ENCODE measurements at regions not wholly inside any gene's neighbourhood (a gene's known extent, or its start where the extent isn't known, plus 50 kb on each side); places are given as distances from the start of the nearest gene placed in this dataset.

GRCh38 chr9:80259079-80259478 lies 687.3 kb downstream of the TLE4 start:
- no peak for DNase-seq

- DNase-seq, result no peak
These were observed 680.0 kb downstream of the TLE4 start for GRCh38 chr9:80251778-80252177.

GRCh38 chr9:80242022-80242421 lies 670.3 kb downstream of the TLE4 start:
- DNase-seq, result no peak

GRCh38 chr9:80235752-80236151 lies 664.0 kb downstream of the TLE4 start:
- no peak for DNase-seq

GRCh38 chr9:80233906-80234305 lies 662.1 kb downstream of the TLE4 start:
- DNase-seq, result no peak

GRCh38 chr9:80233102-80233843 lies 661.5 kb downstream of the TLE4 start:
- DNase-seq, result no peak

GRCh38 chr9:80231318-80232236 lies 659.8 kb downstream of the TLE4 start:
- no peak for DNase-seq

- DNase-seq, result no peak
These were observed 652.1 kb downstream of the TLE4 start for GRCh38 chr9:80223897-80224296.

GRCh38 chr9:80222466-80223169 lies 650.9 kb downstream of the TLE4 start:
- DNase-seq, result no peak

- DNase-seq, result no peak
These were observed 646.6 kb downstream of the TLE4 start for GRCh38 chr9:80218328-80218727.

GRCh38 chr9:80213613-80214012 lies 641.8 kb downstream of the TLE4 start:
- DNase-seq, result no peak

GRCh38 chr9:80208696-80209095 lies 636.9 kb downstream of the TLE4 start:
- no peak for DNase-seq

GRCh38 chr9:80204054-80204453 lies 632.3 kb downstream of the TLE4 start:
- DNase-seq, result no peak

GRCh38 chr9:80197661-80198060 lies 625.9 kb downstream of the TLE4 start:
- no peak for DNase-seq

- DNase-seq, result no peak
These were observed 619.3 kb downstream of the TLE4 start for GRCh38 chr9:80191108-80191507.

- DNase-seq, result no peak
These were observed 616.8 kb downstream of the TLE4 start for GRCh38 chr9:80188579-80188978.

GRCh38 chr9:80185112-80185738 lies 613.5 kb downstream of the TLE4 start:
- no peak for DNase-seq

GRCh38 chr9:80177949-80178480 lies 606.2 kb downstream of the TLE4 start:
- no peak for DNase-seq

GRCh38 chr9:80175286-80176150 lies 603.8 kb downstream of the TLE4 start:
- no peak for DNase-seq

- no peak for DNase-seq
These were observed 592.1 kb downstream of the TLE4 start for GRCh38 chr9:80163889-80164288.

GRCh38 chr9:80158554-80159170 lies 586.9 kb downstream of the TLE4 start:
- DNase-seq, result no peak

Measured in activated naive CD4-positive, alpha-beta T cell (primary cell).